Hepatocyte (in vitro differentiated cells): ENCODE measurements at regions not wholly inside any gene's neighbourhood (a gene's known extent, or its start where the extent isn't known, plus 50 kb on each side); places are given as distances from the start of the nearest gene placed in this dataset.
"Not testable (repeated sequence)": the region's sequence is repeated elsewhere in the genome, so short reads cannot be mapped to it uniquely, and the experiment has no call there.

Source experiments
- EZH2 ChIP-seq: fragments of 200-600 bp; sonication (generic); IDR thresholded peaks from 2 replicates; pipeline ENCODE4 v1.6.1; 2016; ENCODE audit warnings: antibody characterized with exemption, mild to moderate bottlenecking, borderline replicate concordance
- TF ChIP-seq, protein P1 (sequence below): fragments of 200-600 bp; sonication (generic); IDR thresholded peaks from 2 replicates; pipeline ENCODE4 v1.5.1; 2016; ENCODE audit warnings: antibody characterized with exemption, mild to moderate bottlenecking; ENCODE audit not compliant: poor library complexity

GRCh38 chr10:62500116-62500515 is 125.9 kb downstream of the ZNF365 start:
- TF ChIP-seq, protein P1, sequence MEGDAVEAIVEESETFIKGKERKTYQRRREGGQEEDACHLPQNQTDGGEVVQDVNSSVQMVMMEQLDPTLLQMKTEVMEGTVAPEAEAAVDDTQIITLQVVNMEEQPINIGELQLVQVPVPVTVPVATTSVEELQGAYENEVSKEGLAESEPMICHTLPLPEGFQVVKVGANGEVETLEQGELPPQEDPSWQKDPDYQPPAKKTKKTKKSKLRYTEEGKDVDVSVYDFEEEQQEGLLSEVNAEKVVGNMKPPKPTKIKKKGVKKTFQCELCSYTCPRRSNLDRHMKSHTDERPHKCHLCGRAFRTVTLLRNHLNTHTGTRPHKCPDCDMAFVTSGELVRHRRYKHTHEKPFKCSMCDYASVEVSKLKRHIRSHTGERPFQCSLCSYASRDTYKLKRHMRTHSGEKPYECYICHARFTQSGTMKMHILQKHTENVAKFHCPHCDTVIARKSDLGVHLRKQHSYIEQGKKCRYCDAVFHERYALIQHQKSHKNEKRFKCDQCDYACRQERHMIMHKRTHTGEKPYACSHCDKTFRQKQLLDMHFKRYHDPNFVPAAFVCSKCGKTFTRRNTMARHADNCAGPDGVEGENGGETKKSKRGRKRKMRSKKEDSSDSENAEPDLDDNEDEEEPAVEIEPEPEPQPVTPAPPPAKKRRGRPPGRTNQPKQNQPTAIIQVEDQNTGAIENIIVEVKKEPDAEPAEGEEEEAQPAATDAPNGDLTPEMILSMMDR: not testable (repeated sequence)
- not testable (repeated sequence) for TF ChIP-seq EZH2
